GM18867 (cell line): ENCODE measurements at regions not wholly inside any gene's neighbourhood (a gene's known extent, or its start where the extent isn't known, plus 50 kb on each side); places are given as distances from the start of the nearest gene placed in this dataset.

ENCODE experiments used
- ATAC-seq: cut with Tn5 transposase; IDR thresholded peaks from one replicate; pipeline ENCODE4 v1.9.1; 2021; ENCODE audit warnings: mild to moderate bottlenecking, moderate library complexity; ENCODE audit not compliant: unreplicated experiment

DNA sequence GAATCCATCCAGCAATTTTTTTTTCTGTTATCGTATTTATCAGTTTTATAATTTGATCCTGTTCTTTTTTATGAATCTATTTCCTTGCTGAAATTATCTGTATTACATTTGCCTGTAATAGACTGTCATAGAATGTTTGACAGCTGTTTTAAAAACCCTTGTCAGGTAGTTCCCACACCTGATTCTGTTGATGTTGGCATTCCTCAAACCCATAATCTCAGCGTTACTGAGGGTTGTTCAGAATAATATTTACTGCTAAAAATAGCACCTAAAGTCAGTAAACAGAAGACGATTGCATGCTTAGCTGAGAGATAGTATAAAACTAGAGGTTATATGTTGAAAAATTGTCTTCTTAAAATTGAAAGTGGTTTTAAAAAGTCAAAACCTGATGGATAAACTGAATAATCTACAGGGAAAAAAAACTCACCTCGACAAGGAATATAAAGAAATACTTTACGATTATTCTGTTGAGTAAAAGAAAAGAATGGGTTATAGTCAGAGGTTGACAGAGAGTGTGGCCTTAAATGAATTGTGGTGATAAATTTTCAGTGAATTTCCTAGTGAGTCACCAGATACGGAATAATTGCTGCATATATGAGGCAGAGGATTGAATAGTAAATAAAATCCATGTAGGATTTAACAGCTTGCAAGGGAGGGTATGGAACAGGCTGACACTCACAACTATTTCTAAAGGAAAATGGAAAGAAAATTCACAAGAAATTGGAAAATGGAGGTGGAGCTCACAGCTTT lies 824.1 kb upstream of the IGFBP3 start:
- no peak for ATAC-seq

DNA sequence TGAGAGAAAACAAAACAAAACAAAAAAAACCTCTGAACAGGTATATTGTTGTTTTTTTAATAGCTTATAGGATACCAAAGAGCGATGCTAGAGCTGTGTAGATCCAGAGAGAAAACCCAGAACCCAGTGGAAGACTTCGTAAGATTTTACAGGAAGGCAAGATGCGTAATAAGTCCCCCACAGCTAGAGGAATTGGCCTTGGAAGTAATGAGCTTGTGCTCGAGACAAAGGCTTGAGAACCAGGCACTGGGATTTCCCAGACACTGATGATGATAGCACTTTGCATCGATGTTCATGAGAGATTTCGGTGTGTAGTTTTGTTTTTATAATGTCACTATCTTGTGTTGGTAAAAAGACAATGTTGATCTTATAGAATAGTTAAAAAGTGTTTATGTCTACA lies 821.5 kb upstream of the IGFBP3 start:
- no peak for ATAC-seq

DNA sequence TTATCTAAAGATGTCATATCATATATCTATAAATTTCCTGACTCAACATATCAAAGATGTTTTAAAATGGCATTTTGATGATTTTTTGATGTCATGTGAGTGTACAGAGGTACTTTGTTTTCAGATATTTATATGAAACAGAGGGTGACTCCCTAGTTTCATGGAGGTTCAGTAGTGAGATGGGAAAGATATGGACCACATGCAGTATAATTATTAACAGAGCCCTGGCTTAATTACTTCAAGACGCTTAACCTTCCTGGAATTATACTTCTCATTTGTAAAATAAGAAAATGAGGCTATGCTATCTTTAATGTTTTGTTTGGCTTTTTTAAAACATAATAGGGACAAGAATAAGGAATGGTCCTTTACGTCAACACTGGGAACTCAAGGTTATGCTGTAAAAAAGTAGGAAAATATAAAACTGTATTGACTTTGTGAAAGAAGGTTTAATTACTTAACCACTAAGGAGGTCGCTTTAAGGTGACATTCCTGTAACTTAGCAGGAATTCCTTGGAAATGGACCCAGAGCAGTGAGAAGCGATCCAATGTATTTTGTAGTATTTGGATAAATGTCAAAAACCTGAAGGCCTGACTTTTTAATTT lies 821.0 kb upstream of the IGFBP3 start:
- no peak for ATAC-seq

DNA sequence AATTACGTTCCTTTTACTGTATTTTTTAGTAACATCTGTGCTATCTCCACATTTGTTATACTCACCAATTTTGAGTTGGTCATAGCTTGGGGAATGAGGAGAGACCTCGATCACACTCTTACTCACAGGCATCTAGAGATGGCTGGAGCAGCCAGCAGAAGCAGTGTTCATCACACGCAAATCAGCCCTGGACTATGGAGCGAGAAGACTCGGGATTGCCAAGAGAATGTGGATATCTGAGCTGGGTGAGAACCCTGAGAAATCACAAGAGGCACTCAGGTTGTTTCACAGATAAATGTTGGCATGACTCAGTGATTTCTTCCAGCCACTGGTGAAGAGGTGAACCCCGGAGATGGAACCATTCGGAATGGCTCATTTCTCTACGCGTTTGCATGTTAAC lies 820.1 kb upstream of the IGFBP3 start:
- no peak for ATAC-seq

DNA sequence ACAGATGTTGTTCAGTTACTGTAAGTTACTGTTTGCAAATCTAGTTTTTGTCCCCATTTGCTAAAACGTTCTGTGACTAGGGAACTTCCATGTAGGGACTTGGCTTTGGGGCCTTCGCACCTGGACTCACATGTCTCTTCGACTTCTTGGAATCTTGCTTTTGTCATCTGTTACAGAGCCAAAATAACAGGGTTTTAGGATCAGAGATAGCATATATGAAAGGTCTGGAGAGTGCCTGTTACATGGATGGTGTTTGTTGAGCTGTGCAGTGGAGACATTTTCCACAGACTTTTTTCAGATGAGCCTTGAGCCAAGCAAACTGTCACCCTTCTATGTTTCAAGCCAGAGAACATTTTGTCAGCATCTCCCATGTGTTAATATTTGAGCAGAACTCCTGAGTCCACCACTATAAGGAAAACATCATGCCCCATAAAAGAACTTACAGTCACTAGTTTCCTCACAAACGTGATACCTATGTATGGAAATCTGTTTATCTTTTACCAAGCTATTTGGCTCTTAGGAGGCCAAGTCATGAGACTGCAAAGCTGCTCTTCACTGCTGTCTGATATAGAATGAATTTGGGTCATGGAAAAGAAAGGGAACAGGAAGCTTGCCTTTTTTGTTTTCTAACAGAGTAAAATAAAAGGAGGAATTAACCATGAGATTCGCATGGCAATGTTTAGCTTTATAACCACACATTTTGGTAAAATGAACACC lies 818.6 kb upstream of the IGFBP3 start:
- no peak for ATAC-seq

DNA sequence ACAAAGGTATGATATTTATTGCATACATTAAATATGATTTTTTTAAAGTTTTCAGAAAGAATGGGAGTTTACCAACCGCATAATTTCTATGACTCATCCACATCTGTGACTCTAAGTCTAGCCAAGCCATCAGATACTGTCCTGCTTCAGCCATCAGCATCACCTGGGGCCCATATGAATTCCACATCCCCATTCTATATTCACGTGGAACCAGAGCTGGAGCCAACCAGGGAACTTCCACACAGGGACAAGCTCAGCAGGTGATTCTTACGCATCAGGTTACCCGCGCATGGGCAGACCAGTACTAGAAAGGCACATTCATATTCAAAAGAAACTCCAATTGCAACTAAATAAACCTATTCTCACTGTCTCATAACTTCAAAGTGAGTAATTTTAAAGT lies 817.7 kb upstream of the IGFBP3 start:
- ATAC-seq = no peak

DNA sequence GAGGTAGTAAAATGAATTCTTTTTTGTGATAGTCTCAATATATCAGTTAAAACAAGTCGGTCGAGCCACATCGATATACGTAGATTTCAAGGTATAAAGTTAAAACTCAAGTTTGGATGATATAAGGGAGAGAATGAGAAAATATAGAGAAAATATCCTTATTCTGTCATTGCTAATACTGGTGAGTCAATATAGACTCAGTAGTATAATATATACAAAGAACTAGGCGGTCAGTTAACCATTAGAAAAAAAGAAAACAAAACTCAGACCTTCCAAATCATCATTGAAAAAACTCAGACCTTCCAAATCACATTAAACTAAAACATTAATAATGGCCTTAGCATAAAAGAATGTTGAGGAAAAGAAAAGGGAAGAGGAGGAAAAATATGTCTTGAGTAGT lies 817.1 kb upstream of the IGFBP3 start:
- no peak for ATAC-seq

DNA sequence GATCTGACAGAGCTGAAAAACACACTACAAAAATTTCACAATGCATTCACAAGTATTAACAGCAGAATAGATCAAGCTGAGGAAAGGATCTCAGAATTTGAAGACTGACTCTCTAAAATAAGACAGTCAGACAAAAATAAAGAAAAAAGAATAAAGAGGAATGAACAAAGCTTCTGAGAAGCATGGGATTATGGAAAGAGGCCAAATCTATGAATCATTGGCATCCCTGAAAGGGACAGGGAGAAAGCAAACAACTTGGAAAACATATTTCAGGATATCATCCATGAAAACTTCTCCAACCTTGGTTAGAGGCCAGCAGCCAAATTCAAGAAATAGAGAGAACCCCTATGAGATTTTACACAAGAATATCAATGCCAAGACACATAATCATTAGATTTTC lies 804.8 kb upstream of the IGFBP3 start:
- ATAC-seq = no peak

DNA sequence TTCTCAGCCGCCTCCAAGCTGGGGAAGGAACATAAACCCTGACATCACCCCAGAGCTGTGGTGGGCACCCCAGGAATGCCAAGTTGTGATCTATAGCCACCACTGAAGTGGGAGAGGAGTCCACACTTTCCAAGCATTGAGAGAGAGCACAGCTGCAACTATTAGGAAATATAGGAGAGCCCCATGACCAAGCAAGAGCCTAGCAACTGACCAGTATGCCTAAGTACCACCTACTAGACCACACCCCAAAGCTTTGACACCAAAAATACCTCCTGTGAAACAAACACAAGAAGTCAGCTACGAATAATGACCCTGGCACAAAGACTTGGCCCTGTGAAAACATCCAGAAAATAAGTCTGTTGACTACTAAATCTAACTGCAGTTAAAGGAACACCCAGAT lies 804.1 kb upstream of the IGFBP3 start:
- ATAC-seq = no peak

DNA sequence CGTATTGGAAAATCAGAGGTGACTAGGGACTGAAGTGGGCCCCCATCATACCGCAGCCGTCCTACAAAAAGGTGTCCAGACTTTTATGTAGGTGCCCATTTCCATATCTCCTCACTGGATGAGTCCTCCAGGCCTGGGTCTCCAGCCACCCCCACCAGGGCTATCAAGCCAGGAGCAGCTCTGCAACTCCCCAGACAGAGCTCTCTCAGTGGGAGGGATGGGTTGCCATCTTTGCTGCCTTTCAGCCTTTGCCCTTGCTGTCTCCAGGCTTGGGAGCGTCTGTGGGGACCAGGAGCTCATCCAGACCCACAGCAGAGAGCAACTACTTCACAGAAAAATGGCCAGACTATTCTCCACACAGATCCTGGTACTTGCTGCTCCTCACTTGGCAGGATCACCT lies 802.7 kb upstream of the IGFBP3 start:
- ATAC-seq = no peak

DNA sequence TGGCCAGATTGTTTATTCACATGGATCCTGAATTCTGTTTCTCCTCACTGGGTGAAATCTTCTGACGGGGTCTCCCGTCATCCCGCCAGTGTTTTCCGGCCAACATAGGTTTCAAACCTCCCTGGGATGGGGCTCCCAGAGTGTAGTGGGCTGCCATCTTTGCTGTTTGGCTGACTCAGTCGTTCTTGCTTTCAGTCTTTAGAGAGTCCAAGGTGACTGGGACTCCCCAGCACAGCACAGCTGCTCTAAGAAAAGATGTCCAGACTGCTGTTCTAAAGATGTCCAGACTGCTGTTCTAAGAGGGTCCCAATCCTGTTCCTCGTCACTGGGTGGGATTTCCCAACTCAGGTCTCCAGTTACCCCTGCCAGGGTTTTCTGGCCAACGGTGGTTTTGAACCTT lies 801.9 kb upstream of the IGFBP3 start:
- ATAC-seq = no peak

DNA sequence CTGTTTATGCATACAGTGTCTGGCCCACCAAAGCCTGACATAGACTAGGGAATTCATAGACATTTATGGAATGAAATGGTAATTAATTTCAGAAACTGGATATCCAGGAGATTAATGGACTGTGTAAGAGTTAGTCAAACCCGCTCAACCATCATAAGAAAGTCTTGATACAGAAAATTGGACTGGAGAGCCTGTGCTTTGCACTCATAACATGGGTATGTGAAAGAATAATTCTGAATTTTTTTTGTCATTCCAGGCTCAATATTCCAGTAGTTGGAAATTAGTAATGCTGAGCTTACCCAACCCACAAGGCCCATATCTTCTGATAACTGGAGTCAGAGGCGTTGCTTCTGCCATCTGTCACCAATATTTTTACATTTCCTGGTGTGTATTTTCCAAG lies 799.7 kb upstream of the IGFBP3 start:
- no peak for ATAC-seq

DNA sequence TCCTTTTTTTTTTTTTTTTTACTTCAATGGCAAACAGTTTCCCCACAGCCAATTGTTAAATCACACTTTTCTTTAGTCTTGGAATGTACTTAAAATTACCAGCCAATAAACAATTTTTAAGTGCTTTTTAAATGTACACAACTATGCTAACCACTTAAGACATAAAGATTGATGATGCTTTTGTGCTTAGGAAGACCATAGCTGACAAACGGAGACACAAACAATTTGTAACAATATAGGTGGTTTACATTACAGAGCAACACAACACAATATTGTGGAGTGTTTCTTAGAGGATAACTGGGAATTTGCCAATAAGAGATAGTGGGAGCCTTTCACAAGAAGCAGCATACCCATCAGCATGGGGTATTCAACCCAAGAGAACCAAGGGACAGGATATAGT lies 798.5 kb upstream of the IGFBP3 start:
- no peak for ATAC-seq

DNA sequence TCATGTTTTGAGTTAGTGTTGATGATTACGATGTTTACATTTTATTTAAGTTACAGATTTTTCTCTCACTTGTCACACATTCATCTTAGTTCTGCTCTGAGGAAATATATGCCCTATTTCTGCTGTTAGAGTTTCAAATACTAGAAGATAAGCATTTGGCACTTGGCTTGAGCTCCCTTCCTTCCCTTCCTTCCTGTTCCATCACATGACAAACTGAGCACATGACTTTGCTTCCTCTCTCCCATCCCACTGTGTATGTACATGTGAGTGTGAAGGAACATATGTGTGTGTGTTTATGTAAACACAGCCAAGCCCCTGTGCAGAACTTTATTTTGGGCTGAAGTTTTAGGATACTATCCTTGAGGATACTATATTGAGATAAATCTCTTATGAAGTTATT lies 795.9 kb upstream of the IGFBP3 start:
- ATAC-seq = no peak

DNA sequence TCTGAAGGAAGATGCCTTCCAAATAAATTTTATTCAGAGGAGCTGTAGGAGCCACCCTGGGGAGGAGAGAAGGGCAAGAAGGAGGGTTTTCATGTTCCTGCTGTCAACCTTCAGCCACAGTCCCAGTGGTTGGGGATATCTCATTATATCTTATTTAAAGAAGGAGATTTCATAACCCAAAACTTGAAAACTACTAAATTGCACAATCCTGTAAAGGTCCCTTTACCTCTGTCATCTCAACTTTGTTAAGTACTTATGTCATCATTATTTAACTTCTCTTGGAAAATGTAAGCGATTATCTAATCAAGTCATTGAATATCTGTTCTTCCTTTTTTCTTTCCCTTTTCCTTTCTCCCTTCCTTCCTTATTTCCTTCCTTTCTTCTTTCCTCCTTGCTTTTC lies 794.5 kb upstream of the IGFBP3 start:
- no peak for ATAC-seq

DNA sequence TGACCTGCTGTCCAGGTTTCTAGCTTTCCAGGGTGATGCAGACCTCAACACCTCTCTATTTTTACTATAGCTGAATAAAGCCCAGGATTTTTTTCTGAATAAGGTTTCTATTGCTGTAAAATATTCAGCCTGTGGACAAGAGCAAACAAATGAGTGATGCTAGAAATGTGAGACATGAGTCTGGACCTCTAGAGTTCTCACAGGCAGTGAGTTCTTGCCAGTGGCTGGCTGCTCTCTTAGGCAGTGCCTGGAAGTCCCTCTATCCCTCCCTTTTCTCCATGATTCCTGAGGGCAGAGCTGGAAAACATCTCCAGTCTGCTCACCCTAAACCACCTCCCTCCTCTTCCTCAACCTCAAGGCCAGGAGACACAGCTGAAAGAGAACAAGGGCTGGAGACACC lies 793.8 kb upstream of the IGFBP3 start:
- no peak for ATAC-seq

DNA sequence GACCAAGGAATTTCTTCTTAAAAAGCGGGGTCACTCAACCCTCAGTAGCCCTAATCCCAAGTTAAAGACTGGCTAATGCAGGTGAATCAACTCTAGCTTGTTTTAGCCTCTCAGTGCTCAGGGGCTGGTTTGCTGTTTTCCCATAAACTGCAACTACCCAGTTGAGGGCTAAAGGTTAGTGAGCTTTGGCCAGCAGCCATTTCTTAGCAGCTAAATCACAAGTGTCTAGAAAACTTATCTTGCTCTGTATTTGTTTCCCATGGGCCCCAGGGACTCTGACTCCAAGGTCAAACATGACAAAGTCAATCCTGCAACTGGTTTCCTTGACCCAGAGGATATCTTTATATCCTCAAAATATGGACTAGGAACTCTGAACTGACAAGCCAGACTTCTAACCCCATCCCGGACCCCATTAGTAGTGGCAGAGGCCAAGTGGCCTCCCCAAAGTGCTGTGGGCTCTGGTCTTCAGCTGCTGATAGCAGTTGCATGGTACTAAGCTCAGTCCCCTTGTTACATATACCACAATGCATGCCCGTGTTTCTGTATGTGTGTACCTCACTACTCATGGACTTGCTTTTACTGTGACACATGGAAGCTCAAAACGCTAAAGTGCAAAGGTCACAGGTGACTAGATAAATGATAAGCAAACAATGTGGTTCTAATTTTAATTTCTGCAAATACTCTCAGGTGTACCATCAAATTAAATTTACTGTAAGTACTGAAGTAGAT lies 793.0 kb upstream of the IGFBP3 start:
- ATAC-seq = no peak

DNA sequence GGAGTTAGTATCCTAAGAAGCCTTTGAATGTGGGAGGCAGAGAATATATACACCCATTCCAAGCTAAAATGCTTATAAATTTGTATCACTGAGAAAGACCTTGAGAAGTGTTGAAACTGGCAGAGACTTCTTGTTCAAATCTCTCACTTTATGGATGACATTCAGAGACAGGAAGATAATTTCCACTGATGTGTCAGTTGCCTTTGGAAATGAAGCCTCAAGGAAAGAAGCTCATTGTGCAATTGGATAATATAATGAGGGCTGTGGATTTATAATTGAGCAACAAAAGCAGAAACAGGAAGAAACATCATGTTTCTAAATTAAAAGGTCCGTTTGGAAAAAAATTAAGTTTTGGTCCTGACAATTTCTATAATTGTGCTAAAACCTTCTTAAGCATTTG lies 789.9 kb upstream of the IGFBP3 start:
- no peak for ATAC-seq

DNA sequence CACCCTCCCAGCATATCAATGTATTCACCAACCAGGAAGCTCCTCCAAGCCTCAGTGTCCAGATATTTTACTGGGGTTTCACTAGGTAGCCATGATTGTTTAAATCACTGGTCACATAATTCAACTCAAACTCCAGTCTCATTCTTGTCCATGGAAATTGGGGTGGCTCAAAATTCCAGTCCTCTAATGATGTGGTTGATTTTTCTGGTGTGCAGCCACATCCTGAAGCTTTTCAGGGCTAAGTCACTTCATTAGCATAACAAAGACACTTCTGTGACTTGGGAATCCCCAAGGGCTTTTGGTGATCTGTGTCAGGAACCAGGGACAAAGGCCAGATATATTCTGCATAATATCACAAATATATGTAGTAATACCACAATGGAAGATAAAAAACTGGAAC lies 786.9 kb upstream of the IGFBP3 start:
- no peak for ATAC-seq

DNA sequence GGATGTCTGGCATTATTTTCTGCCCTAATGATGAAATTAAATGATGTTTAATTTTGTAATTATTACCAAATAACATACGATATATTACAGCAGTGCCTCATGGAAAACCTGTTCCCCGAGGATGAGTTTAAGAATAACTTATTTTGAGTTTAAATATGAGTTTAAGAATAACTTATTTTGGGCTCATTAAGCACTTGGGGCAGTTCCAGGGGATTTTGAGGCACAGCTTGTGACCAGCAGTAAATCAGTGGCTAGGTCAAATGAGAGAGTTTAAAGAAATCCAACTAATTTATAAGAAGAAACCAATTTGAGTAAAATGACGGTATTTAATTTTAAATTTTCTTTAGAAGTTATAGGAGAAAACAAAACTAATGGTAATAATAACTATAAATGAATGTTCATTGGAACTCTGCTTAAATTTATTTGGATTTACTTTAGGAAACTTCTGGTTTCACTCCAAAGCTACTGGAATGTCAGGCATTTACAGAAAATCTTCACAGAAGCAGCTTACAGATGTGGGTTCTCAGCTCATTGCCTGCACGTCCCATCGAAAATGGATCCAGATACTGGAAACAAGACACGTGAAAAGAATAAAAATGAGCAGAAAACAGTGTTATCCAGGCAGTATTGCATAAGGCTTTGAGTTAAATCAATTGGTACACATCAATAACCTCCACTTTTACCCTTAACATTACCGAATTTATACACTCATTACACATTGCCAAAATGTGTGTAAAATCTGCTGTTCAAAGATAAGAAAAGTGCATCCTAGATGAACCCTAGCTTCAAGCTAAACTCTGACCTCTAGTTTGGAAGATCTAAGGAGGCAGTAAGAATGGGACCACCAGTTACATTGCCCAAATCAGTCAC lies 784.5 kb upstream of the IGFBP3 start:
- no peak for ATAC-seq

DNA sequence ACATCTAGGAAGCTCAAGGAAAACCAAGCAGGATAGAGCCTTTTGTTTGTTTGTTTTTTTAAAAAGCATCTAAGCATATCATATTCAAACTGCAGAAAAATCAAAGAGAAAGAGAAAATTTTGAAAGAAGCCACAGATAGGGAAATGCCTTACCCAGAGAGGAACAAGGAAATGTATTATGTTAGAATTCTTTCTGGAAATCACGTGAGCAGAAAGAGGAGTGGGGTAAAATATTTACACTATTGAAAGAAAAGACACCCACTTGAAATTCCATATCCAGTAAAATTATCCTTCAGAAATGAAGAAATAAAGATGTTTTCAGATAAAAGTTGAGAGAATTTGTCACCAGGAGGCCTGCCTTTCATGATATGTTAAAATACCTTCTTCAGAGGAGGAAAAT lies 775.7 kb upstream of the IGFBP3 start:
- no peak for ATAC-seq
